Endothelial cell of umbilical vein (primary cell): ENCODE measurements at regions not wholly inside any gene's neighbourhood (a gene's known extent, or its start where the extent isn't known, plus 50 kb on each side); places are given as distances from the start of the nearest gene placed in this dataset.

Experiments used
- BruUV-seq: library from RNA; stranded (reverse); fragments of 400-500 nt; replicated peaks from 2 replicates; lab custom pipeline; 2021; lab: Mats Ljungman, UMichigan
- CTCF ChIA-PET: fragments of 300-600, 350-600 bp; sonication (Branson Sonifier 250); formaldehyde crosslinking; loops from one replicate; lab custom pipeline; 2021; ENCODE audit warnings: antibody characterized with exemption, inconsistent platforms; lab: Charles Lee
- POLR2A ChIA-PET: fragments of 300-600, 350-600 bp; sonication (Branson Sonifier 250); formaldehyde crosslinking; loops from one replicate; lab custom pipeline; 2021; ENCODE audit warnings: antibody characterized with exemption, inconsistent platforms; lab: Charles Lee
- DNase-seq: peaks from one replicate; pipeline ENCODE4 v3.0.0-alpha.2; 2011; ENCODE audit warnings: low read depth, low spot score
- FAIRE-seq: peaks from 2 replicates; lab custom pipeline; 2011; peaks lifted over from hg19 to GRCh38; lab: Jason Lieb, UNC
- H2AFZ ChIP-seq: 2 replicates; pipeline ENCODE4 v1.6.0; 2012; ENCODE audit warnings: low read depth, low read length, control low read depth, inconsistent platforms
- H3K27ac ChIP-seq: 2 replicates; pipeline ENCODE4 v1.5.1; 2011; ENCODE audit warnings: low read depth, mild to moderate bottlenecking, control low read depth, low read length, moderate library complexity; ENCODE audit not compliant: insufficient read depth
- H3K27me3 ChIP-seq, 2 experiments: 2 replicates each; pipeline versions ENCODE4 v1.6.0 to v1.6.1; 2011; ENCODE audit warnings: low read length in 2 of 2, mixed read lengths in 1 of 2; ENCODE audit not compliant: control insufficient read depth in 2 of 2, insufficient read depth in 2 of 2
- H3K36me3 ChIP-seq, 2 experiments: 2 replicates in 1 of 2; 3 replicates in 1 of 2; pipeline ENCODE4 v1.5.1; 2011; ENCODE audit warnings: low read length in 2 of 2, mild to moderate bottlenecking in 1 of 2, moderate library complexity in 1 of 2; ENCODE audit not compliant: control insufficient read depth in 2 of 2, insufficient read depth in 2 of 2; ENCODE audit errors: extremely low read depth in 1 of 2
- H3K4me1 ChIP-seq: 3 replicates; pipeline ENCODE4 v1.5.1; 2011; ENCODE audit warnings: mild to moderate bottlenecking, low read length; ENCODE audit not compliant: control insufficient read depth, insufficient read depth; ENCODE audit errors: extremely low read depth
- H3K4me2 ChIP-seq: 2 replicates; pipeline ENCODE4 v1.6.1; 2011; ENCODE audit warnings: low read length, control low read depth, mixed read lengths; ENCODE audit not compliant: insufficient read depth
- H3K4me3 ChIP-seq, 3 experiments: fragments of 200-600 bp in 1 of 3; sonication (generic), shearing (Covaris generic) in 1 of 3; replicated peaks in 1 of 3; 2 replicates each; pipeline ENCODE4 v1.5.1; 2011 to 2016; ENCODE audit warnings: control low read depth in 3 of 3, low read length in 3 of 3, mild to moderate bottlenecking in 2 of 3, inconsistent platforms in 1 of 3, low read depth in 1 of 3, moderate library complexity in 1 of 3; ENCODE audit not compliant: insufficient read depth in 1 of 3
- H3K79me2 ChIP-seq: 2 replicates; pipeline ENCODE4 v1.6.0; 2012; ENCODE audit warnings: low read length, inconsistent platforms; ENCODE audit not compliant: control insufficient read depth, insufficient read depth
- H3K9ac ChIP-seq: replicated peaks from 2 replicates; pipeline ENCODE3; 2011; ENCODE audit warnings: low read length, control low read depth; ENCODE audit not compliant: insufficient read depth; ENCODE audit errors: extremely low read depth
- H3K9me1 ChIP-seq: replicated peaks from 3 replicates; pipeline ENCODE4 v1.6.0; 2011; ENCODE audit warnings: mild to moderate bottlenecking, low read length; ENCODE audit not compliant: control insufficient read depth, insufficient read depth; ENCODE audit errors: extremely low read depth
- H3K9me3 ChIP-seq: replicated peaks from 2 replicates; pipeline ENCODE4 v1.5.1; 2012; ENCODE audit warnings: low read length, inconsistent platforms; ENCODE audit not compliant: control insufficient read depth, insufficient read depth
- H4K20me1 ChIP-seq: replicated peaks from 2 replicates; pipeline ENCODE3; 2011; ENCODE audit warnings: mild to moderate bottlenecking, low read length; ENCODE audit not compliant: control insufficient read depth, insufficient read depth; ENCODE audit errors: extremely low read depth
- CTCF ChIP-seq, 2 donors: IDR thresholded peaks; 1 replicate in 1 of 2; 2 replicates in 1 of 2; pipeline ENCODE4 v1.5.1; 2011; ENCODE audit warnings: low read length in 2 of 2, mild to moderate bottlenecking in 2 of 2, moderate library complexity in 2 of 2, control low read depth in 1 of 2, inconsistent platforms in 1 of 2, low read depth in 1 of 2; ENCODE audit not compliant: insufficient read depth in 1 of 2; ENCODE audit errors: extremely low read depth in 1 of 2
- EZH2 ChIP-seq: IDR thresholded peaks from 2 replicates; pipeline ENCODE4 v1.6.1; 2012; ENCODE audit warnings: borderline replicate concordance, low read depth, mild to moderate bottlenecking, moderate library complexity, low read length, inconsistent platforms; ENCODE audit not compliant: severe bottlenecking
- FOS ChIP-seq: IDR thresholded peaks from 2 replicates; pipeline ENCODE4 v1.6.1; 2011; ENCODE audit warnings: mild to moderate bottlenecking, low read length, moderate library complexity, borderline replicate concordance; ENCODE audit not compliant: insufficient read depth
- GATA2 ChIP-seq: IDR thresholded peaks from 2 replicates; pipeline ENCODE4 v1.7.0; 2011; ENCODE audit warnings: low read depth, mild to moderate bottlenecking, moderate library complexity, mixed read lengths, low read length; ENCODE audit not compliant: insufficient read length, insufficient read depth
- JUN ChIP-seq: IDR thresholded peaks from 2 replicates; pipeline ENCODE4 v1.6.1; 2011; ENCODE audit warnings: borderline replicate concordance, low read depth; ENCODE audit not compliant: insufficient read length, insufficient read depth
- MYC ChIP-seq: IDR thresholded peaks from one replicate; pipeline ENCODE4 v1.6.1; 2011; ENCODE audit warnings: mild to moderate bottlenecking, low read depth, low read length
- POLR2A ChIP-seq: IDR thresholded peaks from 2 replicates; pipeline ENCODE4 v1.6.1; 2012; ENCODE audit warnings: low read depth, mild to moderate bottlenecking, control low read depth, low read length
- POLR2AphosphoS5 ChIP-seq: IDR thresholded peaks from 2 replicates; pipeline ENCODE4 v1.6.1; 2012; ENCODE audit warnings: low read depth, mild to moderate bottlenecking, control low read depth, low read length, moderate library complexity; ENCODE audit not compliant: insufficient read depth
- dilution Hi-C: fragments of 300-500 bp; cut with MboI; formaldehyde crosslinking; loops from one replicate; pipeline ENCODE4 v1.15.0; 2019; ENCODE audit warnings: low sequenced_read_pairs; ENCODE audit not compliant: extremely low pct_ligation_motif_present
- intact Hi-C: fragments of 100-400 bp; cut with micrococcal nuclease; formaldehyde crosslinking; loops from one replicate; pipeline ENCODE4 v1.10.0; 2022
- TF ChIP-seq, protein P1 (sequence below): IDR thresholded peaks from 2 replicates; pipeline ENCODE4 v1.6.1; 2011; ENCODE audit not compliant: insufficient read depth, insufficient read length

DNA sequence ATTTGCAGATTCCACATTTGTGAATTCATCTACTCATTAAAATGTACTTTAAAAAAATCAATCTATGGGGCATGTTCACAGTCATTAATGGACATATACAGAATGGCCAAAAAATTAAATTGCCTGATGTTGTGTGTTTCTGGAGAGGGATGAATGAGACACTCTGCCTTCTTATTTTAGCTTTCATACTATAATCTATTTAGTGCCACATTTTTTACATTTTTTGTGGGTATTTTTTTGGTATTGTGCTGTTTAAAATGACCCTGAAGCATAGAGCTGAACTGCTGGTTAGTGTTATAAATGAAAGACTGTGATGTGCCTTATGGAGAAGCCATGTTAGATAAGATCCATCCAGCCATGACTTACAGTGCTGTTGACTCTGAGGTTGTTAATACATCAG, 961.8 kb upstream of the LRRN3 start:
- dilution Hi-C loops (no loop called here), intact Hi-C loops (no loop called here)
- H3K4me3 ChIP-seq, result no peak overlapping the region
- no peak overlapping the region for H3K9ac ChIP-seq
- no peaks in the 10 kb centered on the region for H3K4me1 ChIP-seq
- no peak overlapping the region for H2AFZ ChIP-seq
- ChIA-PET POLR2A (no interaction called here), CTCF (no interaction called here)
- H3K36me3 ChIP-seq, result no peaks in the 10 kb centered on the region
- H3K4me2 ChIP-seq, result no peak overlapping the region
- FAIRE-seq (no peak), DNase-seq (no peak)
- TF ChIP-seq JUN (no peak), MYC (no peak), GATA2 (no peak)
- TF ChIP-seq, protein P1, sequence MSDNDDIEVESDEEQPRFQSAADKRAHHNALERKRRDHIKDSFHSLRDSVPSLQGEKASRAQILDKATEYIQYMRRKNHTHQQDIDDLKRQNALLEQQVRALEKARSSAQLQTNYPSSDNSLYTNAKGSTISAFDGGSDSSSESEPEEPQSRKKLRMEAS, result no peak
- H3K27me3 ChIP-seq, result no peaks in the 10 kb centered on the region
- H3K79me2 ChIP-seq, result no peaks in the 10 kb centered on the region
- H3K27ac ChIP-seq, result no peak overlapping the region
- H3K9me3 ChIP-seq, result no peaks in the 10 kb centered on the region
- no peaks in the 10 kb centered on the region for H3K9me1 ChIP-seq
- H4K20me1 ChIP-seq, result no peaks in the 10 kb centered on the region
- BruUV-seq, result no TSS peak

GRCh38 chr7:110130669-110131068, 960.3 kb upstream of the LRRN3 start:
- ChIA-PET POLR2A (no interaction called here), CTCF (interaction anchor here (1.3 kb wide), 1 partner anchor 968 kb away, joined by 3 read pairs; no protein-coding TSS in a partner anchor)
- no peaks in the 10 kb centered on the region for H3K27me3 ChIP-seq
- BruUV-seq, result no TSS peak
- intact Hi-C loops, result no loop called here
- dilution Hi-C loops, result no loop called here
- TF ChIP-seq JUN (no peak), POLR2A (no peak), POLR2AphosphoS5 (no peak), CTCF (IDR thresholded peaks at IDR 0.05; ENCODE audit: extremely low read depth in 1 of 2, insufficient read depth in 1 of 2, low read depth in 1 of 2, low read length in 2 of 2) (no peak), GATA2 (no peak), FOS (no peak), MYC (no peak), EZH2 (no peak)
- TF ChIP-seq, protein P1, result no peak
- no peak overlapping the region for H2AFZ ChIP-seq
- H3K36me3 ChIP-seq, result no peaks in the 10 kb centered on the region
- H3K9ac ChIP-seq, result no peak overlapping the region
- no peak overlapping the region for H3K4me3 ChIP-seq
- H3K27ac ChIP-seq, result no peak overlapping the region
- no peak for DNase-seq
- no peaks in the 10 kb centered on the region for H3K9me3 ChIP-seq
- FAIRE-seq, result no peak
- H3K79me2 ChIP-seq, result no peaks in the 10 kb centered on the region
- no peaks in the 10 kb centered on the region for H4K20me1 ChIP-seq
- no peak overlapping the region for H3K4me2 ChIP-seq
- H3K4me1 ChIP-seq, result no peaks in the 10 kb centered on the region
- H3K9me1 ChIP-seq, result no peaks in the 10 kb centered on the region
